ENCODE measurements at regions not wholly inside any gene's neighbourhood (a gene's known extent, or its start where the extent isn't known, plus 50 kb on each side); places are given as distances from the start of the nearest gene placed in this dataset.

DNA sequence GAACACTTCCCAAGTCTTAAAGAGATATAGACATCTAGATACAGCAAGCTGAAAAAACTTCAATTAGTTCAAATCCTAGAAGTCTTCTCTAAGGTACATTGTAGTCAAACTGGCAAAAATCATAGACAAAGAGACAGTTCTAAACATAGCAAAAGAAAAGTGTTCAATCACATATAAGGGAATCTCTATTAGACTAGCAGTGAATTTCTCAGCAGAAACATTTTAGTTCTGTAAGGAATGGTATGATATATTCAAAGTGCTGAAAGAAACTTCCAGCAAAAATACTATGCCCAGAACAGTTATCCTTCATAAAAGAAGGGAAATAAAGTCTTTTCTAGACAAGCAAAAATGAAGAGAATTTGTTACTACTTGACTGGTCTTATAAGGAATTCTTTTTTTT is 186.3 kb upstream of the SYNCRIP start:
- DNase-seq (ENCODE audit: low read depth): no peak
- no peak for TF ChIP-seq CTCF (conservative IDR thresholded peaks at IDR 0.05; ENCODE audit: low read depth, low read length)
- no peak overlapping the region for H3K4me3 ChIP-seq (ENCODE audit: low read depth, low read length)

GRCh38 chr6:85826997-85827396 is 184.3 kb upstream of the SYNCRIP start:
- no peak overlapping the region for H3K4me3 ChIP-seq (ENCODE audit: low read depth, low read length)
- DNase-seq (ENCODE audit: low read depth): no peak
- no peak for TF ChIP-seq CTCF (conservative IDR thresholded peaks at IDR 0.05; ENCODE audit: low read depth, low read length)

DNA sequence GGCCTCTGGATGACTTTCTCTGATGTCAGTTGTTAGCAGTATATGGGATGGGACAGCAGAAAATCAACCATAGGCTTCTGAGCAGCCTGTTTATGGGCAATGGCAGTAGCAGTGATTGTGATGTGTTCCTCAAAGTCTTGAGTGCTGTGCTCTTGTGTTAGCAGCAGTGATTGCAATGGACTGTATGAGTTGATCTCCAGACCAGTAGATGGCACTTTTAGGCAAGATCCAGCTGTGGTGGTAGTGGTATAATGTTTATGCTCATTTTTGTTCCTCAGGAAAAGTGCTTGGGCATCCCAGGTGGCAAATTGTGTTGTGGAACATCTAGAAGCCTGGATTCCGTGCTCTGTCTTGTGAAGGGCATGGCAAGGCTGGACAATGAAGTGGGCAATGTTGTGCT is 181.6 kb upstream of the SYNCRIP start:
- no peak for DNase-seq (ENCODE audit: low read depth)
- no peak overlapping the region for H3K4me3 ChIP-seq (ENCODE audit: low read depth, low read length)
- no peak for TF ChIP-seq CTCF (conservative IDR thresholded peaks at IDR 0.05; ENCODE audit: low read depth, low read length)

DNA sequence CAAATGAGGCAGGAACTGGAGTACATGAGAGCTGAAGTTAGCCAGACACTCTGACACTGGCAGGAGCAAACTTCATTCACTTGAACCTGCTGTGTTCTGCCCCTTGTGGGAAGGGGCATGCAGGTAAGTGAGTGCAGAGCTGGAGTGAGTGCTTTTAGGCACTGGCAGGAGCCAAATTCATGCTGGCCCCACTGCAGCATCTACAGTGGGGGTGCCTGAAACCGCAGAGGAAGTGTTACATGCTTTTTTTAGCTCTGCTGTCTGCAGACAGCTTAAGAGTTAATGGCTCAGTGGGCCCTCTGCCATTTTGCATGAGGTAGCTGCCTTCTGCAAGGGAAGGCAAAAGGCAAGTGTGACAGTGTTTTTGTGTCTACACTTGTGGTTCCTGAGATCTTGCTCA is 167.9 kb upstream of the SYNCRIP start:
- no peak for DNase-seq (ENCODE audit: low read depth)
- H3K4me3 ChIP-seq (ENCODE audit: low read depth, low read length): no peak overlapping the region
- no peak for TF ChIP-seq CTCF (conservative IDR thresholded peaks at IDR 0.05; ENCODE audit: low read depth, low read length)

DNA sequence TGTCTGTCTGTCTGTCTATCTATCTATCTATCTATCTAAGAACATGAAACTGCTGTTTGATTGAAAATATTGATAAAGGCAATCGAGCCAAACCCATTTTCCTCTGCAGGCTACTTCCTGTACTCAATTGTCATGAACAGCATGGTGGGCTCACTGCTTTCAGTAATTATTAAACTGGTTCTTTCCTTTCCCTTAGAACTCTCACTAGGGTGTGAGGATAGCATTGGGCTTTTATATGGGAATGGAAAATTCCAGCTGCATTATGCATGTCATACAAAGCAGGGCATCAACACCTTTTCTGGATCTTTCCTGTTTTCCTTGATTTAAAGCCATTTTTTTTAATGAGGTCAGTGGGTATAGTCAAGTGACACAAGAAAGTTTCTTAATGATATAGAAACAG is 161.0 kb upstream of the SYNCRIP start:
- DNase-seq (ENCODE audit: low read depth): no peak
- TF ChIP-seq CTCF (conservative IDR thresholded peaks at IDR 0.05; ENCODE audit: low read depth, low read length): no peak
- no peak overlapping the region for H3K4me3 ChIP-seq (ENCODE audit: low read depth, low read length)

- no peak overlapping the region for H3K4me3 ChIP-seq (ENCODE audit: low read depth, low read length)
- TF ChIP-seq CTCF (conservative IDR thresholded peaks at IDR 0.05; ENCODE audit: low read depth, low read length): no peak
These were observed 159.5 kb upstream of the SYNCRIP start for GRCh38 chr6:85802162-85802561.

DNA sequence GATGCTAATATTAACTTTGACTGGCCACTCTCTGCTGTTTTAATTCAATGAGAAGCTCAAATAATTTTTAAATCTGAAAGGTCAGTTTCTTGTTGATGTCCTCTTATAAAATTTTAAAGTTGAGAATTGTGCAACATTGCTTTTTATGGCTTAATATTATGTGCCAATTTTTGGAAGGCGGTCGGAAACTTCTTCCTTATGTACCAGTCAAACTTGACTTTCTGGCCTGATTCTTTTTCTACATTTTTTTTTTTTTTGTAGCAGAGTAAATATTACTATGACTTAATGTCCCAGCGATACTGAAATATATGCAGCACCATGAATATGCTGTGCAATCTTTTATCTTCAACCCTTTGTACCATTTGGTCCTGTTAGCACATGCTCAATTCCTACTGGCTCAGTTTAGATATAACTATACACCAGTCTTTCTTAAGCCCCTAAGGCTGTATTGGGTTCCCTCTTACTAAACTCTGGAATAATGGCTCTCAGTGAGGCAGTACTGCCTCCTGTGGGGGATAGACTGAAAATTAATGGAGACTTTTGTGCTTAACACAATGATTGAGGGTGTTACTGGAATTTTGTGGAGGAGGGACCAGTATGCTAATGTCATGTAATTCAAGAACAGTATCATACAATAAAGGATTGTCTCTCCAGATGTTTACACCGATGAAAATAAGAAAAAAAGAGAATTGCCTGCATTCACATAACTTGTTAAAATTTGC is 156.4 kb upstream of the SYNCRIP start:
- no peak overlapping the region for H3K4me3 ChIP-seq (ENCODE audit: low read depth, low read length)
- DNase-seq (ENCODE audit: low read depth): no peak
- TF ChIP-seq CTCF (conservative IDR thresholded peaks at IDR 0.05; ENCODE audit: low read depth, low read length): no peak

More at GRCh38 chr6:85802162-85802561, 159.5 kb upstream of the SYNCRIP start:
- no peak for DNase-seq (ENCODE audit: low read depth)

Measured in choroid plexus epithelial cell (primary cell).